Cerebellar cortex (tissue), 1 donor: ENCODE measurements at regions not wholly inside any gene's neighbourhood (a gene's known extent, or its start where the extent isn't known, plus 50 kb on each side); places are given as distances from the start of the nearest gene placed in this dataset.
"Not testable (repeated sequence)": the region's sequence is repeated elsewhere in the genome, so short reads cannot be mapped to it uniquely, and the experiment has no call there.

Experiments
- DNase-seq: peaks from one replicate; pipeline ENCODE4 v3.0.0-alpha.2; 2015; ENCODE audit warnings: low spot score

DNA sequence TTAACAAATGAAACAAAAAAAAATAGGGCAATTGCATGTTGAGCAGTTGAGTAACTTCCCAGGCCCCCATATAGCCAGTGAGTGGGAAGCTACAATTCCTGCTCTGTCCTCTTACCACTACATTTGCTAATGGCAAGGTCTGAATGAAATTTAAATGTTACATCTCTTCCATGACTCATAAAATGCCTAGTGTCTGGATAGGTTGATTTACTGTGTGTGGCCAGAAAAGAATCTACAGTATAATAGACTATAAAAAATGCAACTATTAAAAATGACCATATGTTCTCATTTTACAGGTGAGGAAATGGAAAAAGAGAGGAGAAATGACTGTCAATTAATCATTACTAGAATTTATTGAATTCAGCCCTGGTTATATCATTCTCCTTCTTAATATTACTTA lies 1199.3 kb downstream of the CDH11 start:
- DNase-seq: no peak

DNA sequence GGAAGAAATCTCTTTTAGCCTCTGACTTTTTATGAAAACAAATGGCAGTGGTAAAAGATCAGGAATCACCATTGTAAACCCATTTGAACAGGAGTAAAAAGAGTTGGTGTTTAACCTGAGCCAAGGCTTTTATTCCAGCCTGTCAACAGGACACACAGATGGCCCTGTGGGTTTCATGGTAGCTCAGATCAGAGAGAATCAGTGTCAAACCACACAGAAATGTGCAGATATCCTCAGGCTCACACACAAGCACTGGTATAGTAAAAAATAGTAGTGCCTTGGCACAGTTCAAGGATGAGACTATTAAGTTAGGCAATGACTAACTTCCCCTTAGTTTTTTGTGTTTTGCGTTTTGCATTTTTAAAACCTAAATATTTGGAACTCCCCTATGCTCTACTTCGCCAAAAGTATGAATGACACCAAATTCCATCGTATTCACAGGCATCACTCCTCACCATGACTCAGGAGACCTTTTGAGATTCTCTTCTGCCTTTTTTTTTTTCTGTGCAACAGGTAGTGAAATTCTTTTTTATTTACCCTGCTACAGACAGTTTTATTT lies 1200.0 kb downstream of the CDH11 start:
- peak; percentile 91 for DNase-seq

- DNase-seq: no peak
Observed at GRCh38 chr16:63913290-63913689, 1208.6 kb downstream of the CDH11 start.

DNA sequence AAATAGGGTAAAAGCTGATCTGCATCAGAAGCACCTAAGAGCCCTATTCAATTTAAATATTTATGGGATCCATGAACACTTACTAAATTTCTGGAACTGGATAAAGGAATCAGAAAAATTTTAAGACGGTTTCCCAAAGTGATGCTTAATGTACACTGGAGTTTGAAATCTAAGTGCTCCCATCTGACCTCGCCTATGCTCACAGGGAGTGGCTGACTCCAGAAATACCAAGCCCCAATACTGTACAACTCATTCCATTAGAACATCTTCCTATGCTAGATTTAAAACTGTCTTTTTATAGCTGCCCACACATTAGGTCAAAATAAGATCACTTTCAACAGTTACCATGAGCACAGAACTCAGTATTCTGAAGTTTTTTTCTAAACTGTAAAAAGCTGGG lies 1214.6 kb downstream of the CDH11 start:
- no peak for DNase-seq

DNA sequence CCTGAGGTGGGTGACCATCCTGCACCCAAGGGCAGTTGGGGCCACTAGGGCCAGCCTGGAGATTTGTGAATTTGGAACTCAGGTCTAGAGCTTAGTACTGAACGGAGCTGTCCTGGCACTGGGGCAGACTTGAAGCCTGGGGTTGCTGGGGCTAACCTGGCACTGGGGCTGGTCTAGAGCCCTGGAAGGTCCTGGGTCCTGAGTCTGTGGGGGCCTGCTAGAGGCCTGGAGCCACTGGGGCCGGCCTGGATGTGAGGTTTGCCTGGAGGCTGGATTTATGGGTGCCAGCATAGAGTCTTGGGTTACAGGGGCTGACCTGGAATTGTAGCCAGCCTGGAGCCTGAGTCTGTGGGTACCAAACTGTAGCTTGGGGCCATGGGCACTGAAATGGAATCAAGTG lies 1216.9 kb downstream of the CDH11 start:
- no peak for DNase-seq

GRCh38 chr16:63904182-63904581 lies 1217.7 kb downstream of the CDH11 start:
- no peak for DNase-seq

DNA sequence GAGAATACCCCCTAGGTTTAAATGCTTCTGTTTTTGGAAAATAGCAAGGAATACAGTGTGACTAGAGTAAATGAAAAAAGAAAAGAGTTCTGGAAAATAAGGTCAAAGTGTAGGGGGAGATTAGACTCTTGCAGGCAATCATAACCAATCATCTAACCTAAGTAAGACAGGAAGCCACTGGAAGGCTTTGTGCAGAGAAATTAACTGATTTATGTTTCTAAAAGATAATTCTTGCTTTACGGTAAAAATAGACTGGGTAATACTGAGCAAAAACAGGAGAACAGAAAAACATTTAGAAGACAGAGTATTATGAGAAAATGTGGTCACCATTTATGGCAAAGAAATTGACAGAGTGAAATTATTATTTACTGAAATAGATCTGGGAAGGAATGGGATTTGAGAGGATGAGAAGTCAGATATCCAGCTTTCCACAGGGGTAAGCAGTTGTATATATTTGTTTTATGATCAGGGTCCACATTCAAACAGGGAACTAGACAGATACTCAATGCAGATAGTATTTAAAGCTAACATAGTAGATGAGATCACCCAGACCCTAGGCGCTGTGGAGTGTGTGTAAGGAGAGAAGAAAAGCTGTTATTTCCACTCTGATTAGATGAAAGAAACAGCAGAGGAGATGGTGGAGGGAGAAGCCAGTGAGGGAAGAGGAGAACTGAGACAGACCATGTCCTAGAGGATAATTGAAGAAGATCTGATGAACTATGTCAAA lies 1225.3 kb downstream of the CDH11 start:
- no peak for DNase-seq

DNA sequence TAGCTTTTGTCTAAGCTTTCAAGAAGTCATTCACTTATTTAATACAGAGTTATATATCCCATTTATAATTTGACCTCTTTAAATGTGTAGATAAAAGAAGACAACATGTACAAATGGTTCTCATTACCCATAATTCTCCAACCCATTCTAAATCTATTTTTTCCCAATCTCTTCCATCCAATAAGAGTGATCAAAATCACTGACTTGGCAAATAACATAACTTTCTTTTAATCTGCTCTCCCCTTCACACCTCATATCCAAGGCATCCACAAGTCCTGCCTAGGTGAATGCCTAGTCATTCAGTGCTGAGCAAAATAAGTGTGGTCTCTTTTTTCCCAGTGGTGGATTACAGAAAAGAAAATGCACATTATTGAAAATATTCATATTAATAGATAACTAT lies 1231.1 kb downstream of the CDH11 start:
- DNase-seq: no peak

DNA sequence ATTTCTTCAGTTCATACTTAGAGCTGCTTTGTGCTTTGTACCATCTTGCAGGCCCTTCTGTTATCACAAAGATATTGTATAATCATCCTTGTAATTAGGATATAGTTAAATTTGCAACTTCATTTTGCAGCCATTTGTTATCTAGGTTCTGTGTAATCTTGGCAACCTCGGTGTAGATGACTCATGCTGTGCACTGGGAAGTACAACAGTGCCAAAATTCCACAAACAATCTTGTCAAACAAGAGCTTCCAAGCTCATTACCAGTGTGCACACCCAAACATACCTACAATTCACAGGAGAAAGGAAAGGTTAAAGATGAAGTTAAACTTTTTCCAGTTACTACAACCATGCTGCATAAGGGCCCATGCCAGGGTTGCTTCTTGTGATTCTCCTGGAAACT lies 1231.8 kb downstream of the CDH11 start:
- DNase-seq: peak; percentile 94

GRCh38 chr16:63883091-63883490 lies 1238.8 kb downstream of the CDH11 start:
- no peak for DNase-seq

GRCh38 chr16:63882576-63882975 lies 1239.3 kb downstream of the CDH11 start:
- peak; percentile 24 for DNase-seq

DNA sequence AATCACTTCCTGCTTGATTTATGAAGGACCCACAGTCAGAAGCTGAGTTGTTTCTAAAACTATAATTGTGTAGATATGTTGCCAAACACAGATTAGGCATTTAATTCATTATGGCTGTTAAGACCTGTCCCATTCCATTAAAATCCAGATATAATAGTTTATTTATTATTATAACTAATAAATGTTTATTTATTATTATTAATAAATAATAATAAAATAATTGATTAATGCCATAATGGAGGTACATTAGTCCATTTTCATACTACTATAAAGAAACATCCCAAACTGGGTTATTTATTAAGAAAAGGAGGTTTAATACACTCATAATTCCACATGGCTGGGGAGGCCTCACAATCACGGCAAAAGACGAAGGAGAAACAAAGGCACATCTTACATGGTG lies 1240.9 kb downstream of the CDH11 start:
- DNase-seq: no peak

- no peak for DNase-seq
Observed at GRCh38 chr16:63877401-63877800, 1244.5 kb downstream of the CDH11 start.

DNA sequence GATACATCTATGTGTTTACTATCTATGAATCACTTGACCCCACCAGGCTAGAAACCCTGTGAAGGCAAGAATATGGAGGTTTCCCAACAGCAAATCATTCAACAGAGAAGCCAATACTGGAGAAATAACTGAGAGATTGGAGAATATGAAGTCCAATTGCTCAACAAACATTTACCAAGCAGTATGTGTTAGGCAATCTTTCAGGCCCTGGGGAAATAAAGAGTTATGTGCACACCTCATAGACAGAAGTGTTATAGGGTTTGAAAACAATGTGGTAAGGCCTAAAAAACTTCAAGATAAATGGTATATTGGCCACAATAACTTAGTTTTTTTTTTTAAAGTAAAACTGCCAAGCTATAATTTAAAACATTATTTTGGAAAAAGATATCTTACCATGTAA lies 1245.8 kb downstream of the CDH11 start:
- DNase-seq: no peak

DNA sequence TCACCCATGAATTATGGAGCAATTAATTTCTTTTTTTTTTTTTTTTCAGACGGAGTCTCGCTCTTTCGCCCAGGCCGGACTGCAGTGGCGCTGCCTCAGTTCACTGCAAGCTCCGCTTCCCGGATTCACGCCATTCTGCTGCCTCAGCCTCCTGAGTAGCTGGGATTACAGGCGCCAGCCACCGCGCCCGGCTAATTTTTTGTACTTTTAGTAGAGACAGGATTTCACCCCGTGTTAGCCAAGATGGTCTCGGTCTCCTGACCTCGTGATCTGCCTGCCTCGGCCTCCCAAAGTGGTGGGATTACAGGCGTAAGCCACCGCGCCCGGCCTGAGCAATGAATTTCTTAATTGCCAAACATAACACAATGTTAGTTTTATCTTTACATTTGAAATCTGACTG lies 1261.2 kb downstream of the CDH11 start:
- not testable (repeated sequence) for DNase-seq

GRCh38 chr16:63856537-63856936 lies 1265.3 kb downstream of the CDH11 start:
- no peak for DNase-seq

DNA sequence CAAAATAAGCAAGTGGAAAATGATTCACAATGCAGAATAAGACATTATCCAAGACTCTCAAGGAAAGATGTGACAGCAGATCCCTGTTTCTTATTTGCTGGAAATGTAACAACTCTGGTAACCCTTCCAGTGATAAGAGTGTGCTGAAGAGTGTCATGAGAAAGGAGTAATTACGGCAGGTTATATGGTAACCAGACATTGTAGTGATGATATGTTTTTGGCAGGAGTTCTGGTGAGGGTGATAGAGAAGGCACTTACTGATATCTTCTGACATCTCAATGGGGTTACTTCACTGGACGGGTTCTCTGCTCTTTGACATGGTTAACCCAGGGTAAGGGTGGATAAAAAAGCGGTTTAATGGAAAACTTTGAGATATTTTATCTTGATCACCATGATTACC lies 1270.9 kb downstream of the CDH11 start:
- no peak for DNase-seq

GRCh38 chr16:63841271-63841670 lies 1280.6 kb downstream of the CDH11 start:
- DNase-seq: no peak

GRCh38 chr16:63830061-63830460 lies 1291.8 kb downstream of the CDH11 start:
- DNase-seq: no peak

GRCh38 chr16:63822818-63823217 lies 1299.0 kb downstream of the CDH11 start:
- DNase-seq: no peak

DNA sequence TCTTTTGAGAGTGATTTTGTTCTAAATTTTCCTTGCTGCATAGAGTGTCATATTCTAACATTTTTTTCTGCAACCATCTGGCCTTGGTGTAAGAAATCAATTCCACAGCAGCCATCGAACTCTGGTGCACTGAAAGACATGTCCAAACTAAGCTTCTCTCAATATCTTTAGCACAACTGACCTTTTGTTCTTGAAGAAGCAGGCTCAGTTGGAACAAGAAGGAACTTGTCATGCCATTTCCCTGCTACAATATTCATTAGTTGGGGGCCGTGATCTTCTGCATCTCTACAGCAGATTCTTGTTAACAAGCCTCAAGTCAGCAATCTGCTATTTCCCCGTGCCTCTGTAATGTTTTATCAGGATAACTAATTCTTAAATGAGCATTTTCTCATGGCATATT lies 1305.6 kb downstream of the CDH11 start:
- no peak for DNase-seq

DNA sequence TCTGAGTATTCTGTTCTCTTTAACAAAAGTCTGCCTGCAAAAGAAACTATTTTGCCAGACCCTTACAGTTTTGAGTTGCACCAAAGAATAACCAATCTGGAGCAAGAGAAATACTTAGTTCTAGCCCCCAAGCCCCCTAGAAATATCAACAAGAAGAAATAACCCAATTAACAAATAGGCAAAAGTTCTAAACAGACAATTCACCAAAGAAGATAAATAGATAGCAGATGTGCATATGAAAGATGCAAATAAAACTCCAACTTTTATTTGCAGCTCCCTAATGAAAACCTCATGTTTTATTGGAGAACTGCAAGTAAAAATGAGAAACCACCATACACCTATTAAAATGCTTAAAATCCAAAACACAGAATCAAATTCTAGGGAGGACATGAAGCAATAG lies 1308.0 kb downstream of the CDH11 start:
- DNase-seq: no peak

DNA sequence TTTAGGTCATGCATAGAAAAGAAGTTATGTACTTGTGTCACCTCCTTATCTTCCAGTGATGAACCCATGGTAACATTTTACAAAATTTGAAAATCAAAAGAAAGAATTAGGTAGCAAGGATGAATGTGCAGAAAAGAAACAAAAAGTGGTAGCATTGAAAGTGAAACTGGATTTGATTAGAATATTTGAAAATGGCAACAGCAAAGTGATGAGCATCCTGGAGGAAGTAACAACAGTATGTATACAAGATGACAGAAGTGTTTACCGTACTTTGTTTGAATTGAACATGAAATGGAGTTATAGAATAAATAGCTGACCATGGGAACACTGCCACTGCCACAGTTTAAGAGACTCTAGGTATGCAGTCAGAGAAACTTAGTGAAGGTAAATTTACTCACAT lies 1313.1 kb downstream of the CDH11 start:
- no peak for DNase-seq
